HEK293T (cell line): ENCODE measurements at regions not wholly inside any gene's neighbourhood (a gene's known extent, or its start where the extent isn't known, plus 50 kb on each side); places are given as distances from the start of the nearest gene placed in this dataset.
A peak's percentile ranks its signal among the peaks of the same experiment; 100 is the strongest.

Experiments
- CTCF ChIA-PET: fragments of 350-600 bp; formaldehyde crosslinking; extraction: SDS; loops from one replicate; lab custom pipeline; 2021; ENCODE audit warnings: antibody characterized with exemption, inconsistent platforms; lab: Yijun Ruan, JAX
- POLR2A ChIA-PET: fragments of 350-600 bp; formaldehyde crosslinking; extraction: SDS; loops from one replicate; lab custom pipeline; 2020; ENCODE audit warnings: antibody characterized with exemption, inconsistent platforms; lab: Yijun Ruan, JAX
- DNase-seq: peaks from one replicate; pipeline ENCODE4 v3.0.0; 2012; ENCODE audit warnings: mixed read lengths; ENCODE audit errors: extremely low spot score
- ARNT ChIP-seq: fragments of 450-650 bp; IDR thresholded peaks from 2 replicates; pipeline ENCODE4 v1.6.1; 2017; ENCODE audit warnings: mild to moderate bottlenecking
- BHLHE40 ChIP-seq: fragments of 450-650 bp; IDR thresholded peaks from 2 replicates; pipeline ENCODE4 v1.6.1; 2016; ENCODE audit warnings: mild to moderate bottlenecking, moderate library complexity, borderline replicate concordance
- CTBP1 ChIP-seq: fragments of 450-650 bp; IDR thresholded peaks from 2 replicates; pipeline ENCODE4 v1.6.1; 2016; ENCODE audit warnings: borderline replicate concordance
- ELF4 ChIP-seq: fragments of 450-650 bp; IDR thresholded peaks from 2 replicates; pipeline ENCODE4 v1.6.1; 2017; ENCODE audit warnings: antibody characterized with exemption
- FOXA1 ChIP-seq: fragments of 450-650 bp; IDR thresholded peaks from 2 replicates; pipeline ENCODE4 v1.6.1; 2016; ENCODE audit warnings: mild to moderate bottlenecking
- FOXK2 ChIP-seq: fragments of 450-650 bp; IDR thresholded peaks from 2 replicates; pipeline ENCODE4 v1.6.1; 2016; ENCODE audit warnings: mild to moderate bottlenecking
- FOXM1 ChIP-seq: fragments of 450-650 bp; IDR thresholded peaks from 2 replicates; pipeline ENCODE4 v1.6.1; 2017; ENCODE audit warnings: mild to moderate bottlenecking, borderline replicate concordance
- HDGF ChIP-seq: fragments of 450-650 bp; IDR thresholded peaks from 2 replicates; pipeline ENCODE4 v1.6.1; 2017; ENCODE audit warnings: antibody characterized with exemption, borderline replicate concordance
- L3MBTL2 ChIP-seq: fragments of 450-650 bp; conservative IDR thresholded peaks from 2 replicates; pipeline ENCODE4 v1.6.1; 2016; ENCODE audit warnings: mild to moderate bottlenecking
- LEF1 ChIP-seq: fragments of 450-650 bp; IDR thresholded peaks from 2 replicates; pipeline ENCODE4 v1.6.1; 2017; ENCODE audit warnings: mild to moderate bottlenecking, borderline replicate concordance
- NFRKB ChIP-seq: fragments of 450-650 bp; IDR thresholded peaks from 2 replicates; pipeline ENCODE4 v1.6.1; 2016; ENCODE audit warnings: mild to moderate bottlenecking, moderate library complexity
- SP1 ChIP-seq: fragments of 450-650 bp; IDR thresholded peaks from 2 replicates; pipeline ENCODE4 v1.6.1; 2017
- SUZ12 ChIP-seq: fragments of 450-650 bp; IDR thresholded peaks from 2 replicates; pipeline ENCODE4 v1.6.1; 2016; ENCODE audit warnings: mild to moderate bottlenecking
- TARDBP ChIP-seq: fragments of 450-650 bp; IDR thresholded peaks from 2 replicates; pipeline ENCODE4 v1.6.1; 2016
- ZNF384 ChIP-seq: fragments of 450-650 bp; IDR thresholded peaks from 2 replicates; pipeline ENCODE4 v1.6.1; 2016
- TF ChIP-seq, protein P1 (sequence below): fragments of 450-650 bp; IDR thresholded peaks from 2 replicates; pipeline ENCODE4 v1.6.1; 2016

DNA sequence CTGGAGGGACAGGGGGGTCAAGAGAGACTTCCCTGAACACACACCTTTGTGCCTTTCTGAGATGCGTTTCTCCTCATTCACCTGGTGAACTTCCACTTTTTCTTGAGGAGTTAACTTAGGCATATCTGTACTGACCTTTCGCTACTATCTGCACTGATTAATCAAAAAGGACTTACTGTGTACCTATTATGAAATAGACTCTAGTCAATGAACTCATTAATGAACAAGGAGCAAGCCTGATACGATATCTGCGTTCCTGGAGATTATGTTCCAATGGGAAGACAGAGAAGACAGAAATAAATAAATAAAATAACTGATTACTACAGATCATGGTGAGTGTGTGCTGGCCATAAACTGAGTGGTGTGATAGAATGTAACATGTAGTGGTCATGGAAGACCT lies 157.2 kb upstream of the TBL1XR1 start:
- TF ChIP-seq FOXK2, result no peak
- TF ChIP-seq SUZ12, result no peak
- no peak for TF ChIP-seq ZNF384
- no peak for TF ChIP-seq FOXA1
- no peak for TF ChIP-seq NFRKB
- no peak for TF ChIP-seq CTBP1
- no peak for TF ChIP-seq ELF4
- TF ChIP-seq, protein P1, sequence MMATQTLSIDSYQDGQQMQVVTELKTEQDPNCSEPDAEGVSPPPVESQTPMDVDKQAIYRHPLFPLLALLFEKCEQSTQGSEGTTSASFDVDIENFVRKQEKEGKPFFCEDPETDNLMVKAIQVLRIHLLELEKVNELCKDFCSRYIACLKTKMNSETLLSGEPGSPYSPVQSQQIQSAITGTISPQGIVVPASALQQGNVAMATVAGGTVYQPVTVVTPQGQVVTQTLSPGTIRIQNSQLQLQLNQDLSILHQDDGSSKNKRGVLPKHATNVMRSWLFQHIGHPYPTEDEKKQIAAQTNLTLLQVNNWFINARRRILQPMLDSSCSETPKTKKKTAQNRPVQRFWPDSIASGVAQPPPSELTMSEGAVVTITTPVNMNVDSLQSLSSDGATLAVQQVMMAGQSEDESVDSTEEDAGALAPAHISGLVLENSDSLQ, result no peak
- TF ChIP-seq ARNT, result no peak
- no peak for TF ChIP-seq L3MBTL2
- TF ChIP-seq SP1, result no peak
- TF ChIP-seq TARDBP, result no peak
- TF ChIP-seq BHLHE40, result no peak
- no peak for TF ChIP-seq LEF1
- TF ChIP-seq FOXM1, result no peak
- TF ChIP-seq HDGF, result no peak
- ChIA-PET CTCF (no interaction called here), POLR2A (no interaction called here)
- no peak for DNase-seq

DNA sequence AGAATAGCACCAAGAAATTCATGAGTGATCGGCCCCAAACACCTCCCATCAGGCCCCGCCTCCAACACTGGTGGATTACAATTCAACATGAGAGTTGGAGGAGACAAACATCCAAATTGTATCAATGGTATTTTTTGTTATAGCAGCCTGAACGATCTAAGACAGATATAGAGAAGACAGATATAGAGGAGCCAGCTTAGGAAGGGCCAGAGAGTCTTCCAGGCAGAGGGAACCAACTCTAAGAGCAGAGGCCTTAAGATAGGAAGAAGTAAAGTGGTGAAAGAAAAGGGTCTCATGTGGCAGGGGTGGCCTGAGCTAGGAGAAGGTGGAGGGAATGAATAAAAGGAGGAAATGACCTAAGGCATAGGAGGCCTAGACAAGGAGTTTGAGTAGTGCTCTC lies 158.8 kb upstream of the TBL1XR1 start:
- TF ChIP-seq HDGF (no peak), SP1 (no peak), ARNT (no peak)
- TF ChIP-seq, protein P1, result no peak
- no peak for DNase-seq
- POLR2A ChIA-PET, result no interaction called here
- CTCF ChIA-PET, result no interaction called here

DNA sequence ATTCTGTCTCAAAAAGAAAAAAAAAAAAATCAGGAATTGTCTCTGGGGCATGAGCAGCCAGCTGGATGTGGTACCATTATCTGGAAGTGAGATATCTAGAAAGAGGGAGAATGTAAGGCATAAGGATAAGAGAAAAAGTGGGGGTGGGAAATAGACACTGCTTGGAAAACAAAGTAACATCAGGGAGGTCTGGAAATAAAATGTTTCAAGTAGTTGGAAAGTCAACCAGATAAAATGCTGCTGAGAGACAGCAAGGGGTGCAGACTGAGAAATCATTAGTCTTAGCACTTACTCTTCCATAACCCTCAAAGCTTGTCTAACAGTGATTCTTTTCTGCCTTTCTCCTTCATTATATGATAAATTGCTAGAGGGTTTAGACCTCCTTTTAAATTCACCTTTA lies 159.7 kb upstream of the TBL1XR1 start:
- no peak for TF ChIP-seq ARNT
- TF ChIP-seq ELF4, result no peak
- no peak for TF ChIP-seq TARDBP
- TF ChIP-seq FOXA1, result no peak
- TF ChIP-seq FOXK2, result no peak
- no peak for TF ChIP-seq HDGF
- TF ChIP-seq ZNF384, result no peak
- TF ChIP-seq CTBP1, result no peak
- TF ChIP-seq, protein P1, result no peak
- TF ChIP-seq SP1, result no peak
- TF ChIP-seq LEF1, result no peak
- TF ChIP-seq BHLHE40, result no peak
- TF ChIP-seq L3MBTL2, result no peak
- no peak for TF ChIP-seq SUZ12
- TF ChIP-seq FOXM1, result no peak
- TF ChIP-seq NFRKB, result no peak
- ChIA-PET POLR2A (interaction anchor here (3.7 kb wide), 1 partner anchor 159 kb away, joined by 23 read pairs; the partner anchor contains the start of gene TBL1XR1), CTCF (no interaction called here)
- no peak for DNase-seq

DNA sequence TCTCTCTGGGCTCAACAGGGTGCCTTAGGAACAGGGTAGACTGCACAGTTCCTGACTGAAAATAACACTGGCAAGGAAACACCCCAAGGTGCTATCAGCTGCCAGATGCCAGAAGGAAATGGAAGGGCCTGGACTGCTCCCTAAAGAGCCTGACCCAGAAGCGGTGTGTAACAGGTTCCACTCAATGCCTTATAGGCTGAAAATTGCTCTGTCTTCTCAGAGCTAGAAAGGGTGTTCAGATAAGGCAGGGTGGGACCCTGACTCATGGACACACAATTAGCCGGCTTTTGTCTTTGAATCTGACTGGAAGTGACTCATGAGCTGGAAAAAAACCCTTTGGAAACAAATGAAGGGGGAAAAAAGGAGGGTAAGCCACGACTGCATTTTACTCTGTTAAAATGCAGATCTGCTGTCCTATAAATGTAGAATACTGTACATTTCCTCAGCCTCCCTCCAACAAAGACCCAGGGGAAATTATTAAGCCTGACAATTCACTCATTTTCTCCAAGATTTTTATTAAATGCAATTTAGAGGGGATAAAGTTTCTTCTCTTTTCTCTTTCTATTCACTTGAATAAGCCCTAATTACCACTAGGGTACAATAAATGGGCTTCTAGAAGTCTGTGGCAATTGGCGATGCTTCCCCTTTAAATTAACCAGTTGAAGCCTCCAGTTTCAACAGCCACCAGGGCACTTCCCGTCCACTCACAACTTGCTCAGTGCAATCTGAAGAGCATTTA lies 160.2 kb upstream of the TBL1XR1 start:
- TF ChIP-seq FOXK2 (no peak), CTBP1 (no peak), HDGF (no peak), NFRKB (no peak), FOXM1 (no peak), SUZ12 (no peak), LEF1 (no peak), FOXA1 (no peak), ELF4 (no peak), L3MBTL2 (no peak), BHLHE40 (no peak), ZNF384 (no peak), SP1 (no peak), TARDBP (no peak), ARNT (no peak)
- TF ChIP-seq, protein P1, result no peak
- DNase-seq, result peak; percentile 32
- ChIA-PET POLR2A (interaction anchor here (3.7 kb wide), 1 partner anchor 159 kb away, joined by 23 read pairs; the partner anchor contains the start of gene TBL1XR1), CTCF (no interaction called here)

GRCh38 chr3:177358091-177358976 lies 161.1 kb upstream of the TBL1XR1 start:
- CTCF ChIA-PET, result no interaction called here
- DNase-seq, result peak; percentile 29
- POLR2A ChIA-PET, result interaction anchor here (1.3 to 3.7 kb wide), 3 partner anchors 9 to 207 kb away, joined by 3 to 23 read pairs (median 4); partner anchors contain the start of gene TBL1XR1

More at GRCh38 chr3:177358091-177358976, 161.1 kb upstream of the TBL1XR1 start:
- no peak for TF ChIP-seq LEF1
- TF ChIP-seq, protein P1, result peak; percentile 51; the same call in 1 of the 2 replicates
